ENCODE measurements at regions not wholly inside any gene's neighbourhood (a gene's known extent, or its start where the extent isn't known, plus 50 kb on each side); places are given as distances from the start of the nearest gene placed in this dataset.

DNA sequence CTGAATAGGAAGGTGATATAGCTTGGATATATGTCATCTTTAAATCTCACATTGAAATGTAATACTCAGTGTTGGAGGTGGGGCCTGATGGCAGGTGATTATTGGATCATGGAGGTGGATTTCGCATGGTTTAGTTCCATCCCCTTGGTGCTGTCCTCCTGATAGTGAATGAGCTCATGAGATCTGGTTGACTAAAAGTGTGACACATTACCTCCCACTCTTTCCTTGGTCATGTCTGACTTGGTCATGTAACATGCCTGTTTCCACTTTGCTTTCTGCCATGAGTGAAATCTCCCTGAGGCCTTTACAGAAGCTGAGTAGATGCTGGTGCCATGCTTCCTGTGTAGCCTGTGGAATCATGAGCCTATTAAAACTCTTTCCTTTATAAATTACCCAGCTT is 664.5 kb upstream of the NR5A2 start:
- no peak for DNase-seq

DNA sequence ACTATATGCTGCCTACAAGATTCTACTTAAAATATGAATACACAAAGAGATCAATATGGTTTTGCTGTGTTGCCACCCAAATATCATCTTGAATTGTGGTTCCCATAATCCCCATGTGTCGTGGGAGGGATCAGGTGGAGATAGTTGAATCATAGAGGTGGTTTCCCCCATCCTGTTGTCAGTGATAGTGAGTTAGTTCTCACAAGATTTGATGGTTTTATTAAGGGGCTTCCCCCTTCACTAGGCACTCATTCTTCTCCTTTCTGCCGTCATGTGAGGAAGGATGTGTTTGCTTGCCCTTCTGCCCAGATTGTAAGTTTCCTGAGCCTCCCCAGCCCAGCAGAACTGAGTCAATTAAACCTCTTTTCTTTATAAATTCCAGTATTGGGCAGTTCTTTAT is 654.4 kb upstream of the NR5A2 start:
- DNase-seq: no peak

DNA sequence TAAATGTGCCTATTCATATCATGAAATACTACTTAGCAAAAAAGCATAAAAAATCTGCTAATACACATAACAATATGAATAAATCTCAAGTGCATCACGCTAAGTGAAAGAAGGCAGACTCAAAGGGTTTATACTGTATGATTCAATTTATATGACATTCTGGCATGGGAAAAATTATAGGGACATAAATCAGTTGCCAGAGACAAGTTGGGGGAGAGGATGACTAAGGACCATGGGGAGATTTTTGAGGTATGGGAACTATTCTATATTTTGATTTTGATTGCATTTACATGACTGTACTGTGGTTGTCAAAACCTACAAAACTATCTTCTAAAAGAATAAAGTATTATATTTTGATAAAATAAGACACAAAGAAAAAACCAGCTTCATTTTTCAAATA is 650.3 kb upstream of the NR5A2 start:
- no peak for DNase-seq

DNA sequence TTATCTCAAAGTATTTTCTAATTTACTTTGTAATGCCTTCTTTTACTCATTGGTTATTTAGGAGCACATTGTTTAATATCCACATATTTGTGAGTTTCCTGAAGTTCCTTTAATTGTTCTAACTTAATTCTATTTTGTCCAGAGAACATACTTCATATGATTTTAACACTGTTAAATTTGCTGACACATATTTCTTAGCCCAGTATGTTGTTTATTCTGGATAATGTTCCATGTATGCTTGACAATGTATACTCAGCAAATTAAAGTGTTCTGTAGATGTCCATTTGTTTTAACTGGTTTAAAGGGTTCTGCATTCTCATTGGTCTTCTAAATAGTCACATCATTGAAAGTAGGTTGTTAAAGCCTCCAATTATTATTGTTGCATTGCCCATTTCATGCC is 643.7 kb upstream of the NR5A2 start:
- DNase-seq: no peak

DNA sequence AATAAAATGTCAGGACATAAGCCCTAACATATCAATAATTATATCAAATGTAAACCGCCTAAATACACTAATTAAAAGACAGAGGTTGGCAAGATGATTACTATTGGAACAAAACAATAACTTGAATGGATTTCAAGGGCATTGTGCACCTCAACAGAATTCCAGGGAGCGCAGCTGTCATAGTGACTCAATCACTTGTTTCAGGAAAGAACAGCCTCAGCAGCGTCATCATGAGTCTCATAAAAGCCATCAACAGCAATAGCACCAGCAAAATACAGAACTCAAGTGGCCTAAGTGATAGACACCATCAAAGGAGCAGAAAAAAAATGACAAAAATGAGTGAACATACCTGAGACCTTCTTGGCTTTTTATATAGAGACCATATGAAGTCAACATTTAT is 632.7 kb upstream of the NR5A2 start:
- DNase-seq: no peak

DNA sequence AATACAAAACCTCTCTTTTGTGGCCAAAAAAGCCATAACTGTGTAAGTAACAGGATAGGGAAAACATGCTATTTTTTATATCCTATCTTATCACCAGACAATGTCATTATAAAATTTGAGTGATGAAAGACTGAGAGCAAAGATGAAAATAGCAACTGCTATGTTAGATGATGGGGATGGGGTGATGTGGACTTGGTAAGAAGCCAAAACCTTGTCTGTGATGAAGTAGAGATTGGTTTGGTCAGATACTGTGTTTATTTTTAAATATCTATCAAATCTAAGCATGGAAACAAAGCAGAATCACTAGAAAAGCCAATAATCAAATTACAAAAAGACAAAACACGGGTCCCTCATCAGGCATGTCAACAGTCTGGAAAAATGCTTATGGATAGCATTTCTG is 631.1 kb upstream of the NR5A2 start:
- DNase-seq: no peak

DNA sequence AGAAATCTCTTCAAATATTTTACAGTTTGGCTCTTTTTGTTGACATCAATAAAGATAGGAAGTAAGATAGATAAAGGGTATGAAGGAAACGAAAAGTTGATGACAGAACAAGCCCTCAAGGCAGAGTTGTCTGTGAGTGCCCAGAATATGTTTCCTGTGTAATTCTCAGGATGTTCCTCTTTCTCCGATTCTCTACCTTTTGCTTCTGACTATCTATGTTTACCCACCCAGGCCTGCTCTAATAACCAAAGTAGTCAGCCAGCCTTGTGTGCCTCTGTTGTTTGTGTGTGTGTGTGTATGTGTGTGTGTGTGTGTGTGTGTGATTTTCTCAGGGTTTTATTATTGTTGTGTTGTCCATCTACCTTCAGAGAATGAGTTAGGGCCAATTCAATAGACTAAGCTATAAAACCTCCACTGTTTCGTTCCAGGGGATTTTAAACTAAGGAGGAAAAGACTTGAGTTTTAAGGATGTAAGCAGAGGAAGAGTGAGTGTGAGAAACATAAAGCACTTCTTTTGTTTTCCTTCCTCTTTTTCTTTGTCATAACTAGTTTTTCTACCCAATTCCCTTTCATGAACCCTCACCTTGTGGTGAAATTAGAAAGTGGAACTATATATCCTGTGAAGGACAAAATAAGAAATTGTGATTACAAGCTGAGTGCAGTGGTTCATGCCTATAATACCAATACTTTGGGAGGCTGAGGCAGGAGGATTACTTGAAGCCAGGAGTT is 627.4 kb upstream of the NR5A2 start:
- DNase-seq: peak; percentile 56

DNA sequence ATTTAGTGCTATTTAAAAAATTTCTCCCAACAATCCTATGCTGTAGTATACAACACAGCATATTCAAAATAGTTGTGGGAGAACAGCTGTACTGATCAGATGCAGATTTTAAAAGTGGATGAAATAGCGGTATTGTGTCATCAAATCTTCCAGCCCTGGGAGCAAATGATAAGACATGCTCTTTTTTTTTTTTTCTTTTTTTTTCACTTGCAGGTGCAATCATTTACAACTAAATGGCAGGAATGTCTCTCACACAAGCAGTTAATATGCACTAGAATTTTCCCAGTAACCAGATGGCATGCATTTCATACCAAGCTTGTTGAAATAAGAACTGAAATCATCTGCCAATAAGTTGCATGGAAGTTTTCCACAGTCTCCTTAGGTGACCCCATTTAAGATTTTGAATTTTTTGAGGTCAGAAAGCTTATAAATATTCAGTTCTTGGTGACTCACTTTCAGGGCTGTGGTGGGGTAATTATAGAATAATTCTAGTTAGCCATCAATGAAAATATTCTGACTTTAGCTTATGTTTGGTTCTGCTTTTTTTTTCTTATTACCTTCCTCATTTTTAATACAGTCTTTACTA is 623.9 kb upstream of the NR5A2 start:
- DNase-seq: no peak

DNA sequence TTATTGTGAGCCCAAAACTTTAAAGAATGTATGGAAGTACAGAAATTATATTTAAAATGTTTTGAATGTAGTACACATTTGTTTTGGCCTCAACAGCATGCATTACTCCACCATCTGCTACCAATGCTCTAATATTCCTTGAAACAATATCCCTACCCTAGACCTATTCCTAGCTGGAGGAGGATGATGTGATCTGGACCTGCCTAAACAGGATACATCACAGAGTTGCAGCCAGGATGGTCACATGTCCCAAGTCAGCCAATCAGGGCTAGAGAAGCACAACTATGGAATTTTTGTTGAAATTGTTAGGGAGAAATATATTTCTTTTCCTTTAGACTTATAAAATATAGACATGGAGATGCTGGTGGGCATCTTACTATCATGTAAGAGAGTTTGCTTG is 623.3 kb upstream of the NR5A2 start:
- no peak for DNase-seq

DNA sequence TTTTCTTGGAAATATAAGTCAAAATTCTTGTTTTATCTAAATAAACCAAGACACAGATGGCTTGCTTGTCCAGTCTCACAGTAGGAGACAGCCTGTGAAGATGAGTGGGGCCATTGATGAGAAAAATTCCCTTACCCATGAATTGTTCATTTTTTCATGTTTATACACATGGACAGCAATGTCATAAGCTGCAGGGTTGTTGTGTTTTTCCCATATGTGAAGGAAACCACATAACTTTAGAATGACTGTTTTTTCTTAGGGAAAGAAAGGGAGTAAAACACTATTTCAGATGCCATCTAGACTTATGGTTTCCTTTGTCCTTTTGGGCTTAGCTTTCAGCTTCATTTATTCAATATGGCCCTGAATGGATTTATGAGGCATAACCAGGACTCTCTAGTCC is 622.5 kb upstream of the NR5A2 start:
- no peak for DNase-seq

DNA sequence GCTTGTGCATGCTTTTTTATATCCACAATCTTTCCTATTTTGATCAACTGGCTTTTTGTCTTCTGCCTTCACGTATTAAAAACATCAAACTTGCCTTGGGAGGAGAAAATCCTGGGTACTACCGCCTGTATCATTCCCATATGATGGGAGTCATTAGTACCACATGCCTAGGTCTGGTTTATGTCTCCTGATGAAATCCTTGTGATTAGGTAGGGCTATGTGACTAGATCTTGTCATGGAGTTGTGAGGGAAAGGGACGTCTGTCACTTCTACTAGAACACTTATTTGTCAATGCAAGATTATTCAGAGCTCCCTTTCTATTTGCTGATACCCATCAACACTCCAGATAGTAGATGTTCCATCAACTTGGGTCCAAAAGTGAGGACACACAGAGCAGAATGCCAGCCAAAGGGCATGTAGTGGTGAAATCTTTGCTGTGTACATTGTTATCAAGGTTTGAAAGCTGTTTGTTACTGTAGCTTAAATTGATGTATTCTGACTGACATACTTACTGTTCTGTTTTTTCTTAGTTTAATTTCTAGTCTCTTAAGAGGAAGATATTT is 621.8 kb upstream of the NR5A2 start:
- DNase-seq: no peak

DNA sequence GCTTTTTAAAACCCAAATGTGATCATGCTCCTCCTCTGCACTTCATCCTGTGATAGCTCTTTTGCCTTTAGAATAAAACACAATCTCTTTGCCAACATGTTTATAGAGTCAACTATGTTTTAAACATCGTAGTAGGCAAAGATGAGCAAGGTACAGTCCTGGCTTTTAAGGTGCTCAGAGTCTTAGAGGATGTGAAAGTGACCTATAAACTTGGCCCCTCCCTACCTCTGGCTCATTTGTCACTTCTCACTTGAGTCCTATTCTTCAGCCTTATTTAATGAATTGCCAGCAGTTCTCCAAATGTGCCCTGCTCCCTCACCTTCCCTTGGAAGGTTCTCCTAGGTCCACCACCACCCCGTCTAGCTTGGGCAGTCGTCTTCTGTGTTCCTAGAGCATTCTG is 617.0 kb upstream of the NR5A2 start:
- DNase-seq: no peak

DNA sequence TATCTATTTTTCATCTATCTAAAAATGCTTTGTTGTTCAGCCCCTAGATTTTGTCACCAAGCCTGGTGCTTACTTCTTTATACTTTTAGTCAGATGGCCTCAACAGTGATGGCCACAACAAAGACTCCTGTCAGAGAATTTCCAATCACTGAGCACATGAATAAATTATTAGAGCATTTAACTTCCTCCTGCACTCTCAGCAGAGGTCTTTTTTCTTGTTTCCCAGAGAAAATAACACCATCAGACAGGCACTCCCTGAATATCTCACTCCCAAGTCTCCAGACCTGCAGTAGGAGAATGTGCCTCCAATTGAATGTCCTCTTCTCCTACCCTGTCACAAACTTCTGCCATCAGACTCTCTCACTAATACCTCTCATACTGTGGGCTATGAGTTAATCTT is 616.0 kb upstream of the NR5A2 start:
- no peak for DNase-seq

DNA sequence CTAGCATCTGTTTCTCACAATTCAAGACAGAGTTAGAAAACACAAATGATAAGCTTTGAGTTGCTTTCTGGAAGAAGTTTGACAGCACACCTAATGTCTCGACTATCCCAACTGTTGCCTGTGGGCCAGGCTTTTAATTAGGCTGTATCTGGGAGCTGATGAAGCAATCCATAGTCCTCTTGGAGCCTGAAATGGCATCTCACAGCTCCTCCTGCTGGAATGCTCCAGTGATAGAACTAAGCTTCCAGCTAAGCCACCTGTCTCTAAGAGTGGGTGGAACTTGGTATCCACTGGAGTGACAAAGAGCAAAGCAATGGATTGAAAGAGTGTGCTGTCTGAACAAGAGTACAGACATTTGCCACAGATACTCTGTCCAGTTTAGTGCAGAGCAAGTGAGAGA is 605.3 kb upstream of the NR5A2 start:
- DNase-seq: no peak

DNA sequence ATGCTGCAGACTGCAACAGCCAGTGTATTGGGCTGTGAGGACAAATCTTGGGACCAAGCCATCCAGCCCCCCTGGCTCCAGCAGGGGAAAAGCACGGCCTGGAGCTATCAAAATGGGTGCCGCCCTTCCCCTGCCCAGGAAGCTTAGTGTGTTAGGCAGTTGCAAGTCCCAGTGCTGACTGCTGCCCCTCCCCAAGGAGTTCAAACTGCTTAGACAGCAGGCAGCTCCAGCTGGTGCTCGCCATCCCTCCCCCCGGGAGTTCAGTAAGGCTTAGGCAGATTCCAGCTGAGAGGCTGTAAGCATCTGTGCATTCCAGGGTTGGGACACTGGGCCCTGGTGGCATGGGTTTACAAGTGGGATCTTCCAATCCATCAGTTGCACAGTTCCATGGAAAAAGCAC is 579.6 kb upstream of the NR5A2 start:
- no peak for DNase-seq

DNA sequence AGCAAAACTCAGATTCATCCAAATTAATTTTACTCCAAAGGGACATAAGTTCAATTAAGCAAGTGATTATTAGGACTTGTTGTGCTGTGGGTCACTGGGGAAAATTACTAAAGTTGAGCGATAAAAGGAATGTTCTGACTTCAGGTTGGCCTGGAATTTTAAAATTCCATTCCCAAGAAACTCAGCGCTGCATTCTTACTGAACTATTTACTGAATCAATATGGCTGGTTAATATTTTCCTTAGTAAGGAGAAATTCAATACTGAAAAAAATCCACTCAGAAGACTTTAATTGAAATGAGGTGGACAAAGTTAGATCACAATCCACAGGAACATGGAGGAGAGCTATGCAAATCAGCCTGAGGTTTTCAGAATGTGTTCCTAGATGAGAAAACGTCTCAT is 578.9 kb upstream of the NR5A2 start:
- no peak for DNase-seq

DNA sequence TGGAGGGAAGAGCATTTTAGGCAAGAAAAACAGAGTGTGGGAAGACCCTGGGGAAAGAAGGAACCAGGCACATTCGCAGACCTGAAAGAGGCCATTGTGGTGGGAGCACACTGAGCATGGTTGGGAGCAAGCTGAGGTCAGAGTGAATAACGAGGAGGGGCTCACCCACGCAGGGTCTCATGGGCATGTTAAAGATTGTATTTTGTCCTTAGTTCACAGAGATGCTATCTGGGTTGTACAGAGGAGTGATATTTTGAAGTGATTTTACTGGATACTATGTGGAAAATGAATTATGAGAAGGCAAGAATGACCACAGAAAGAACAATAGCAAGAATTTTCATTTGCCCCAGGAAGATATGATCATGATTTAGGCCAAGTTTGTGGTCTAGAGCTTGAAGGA is 578.3 kb upstream of the NR5A2 start:
- no peak for DNase-seq

DNA sequence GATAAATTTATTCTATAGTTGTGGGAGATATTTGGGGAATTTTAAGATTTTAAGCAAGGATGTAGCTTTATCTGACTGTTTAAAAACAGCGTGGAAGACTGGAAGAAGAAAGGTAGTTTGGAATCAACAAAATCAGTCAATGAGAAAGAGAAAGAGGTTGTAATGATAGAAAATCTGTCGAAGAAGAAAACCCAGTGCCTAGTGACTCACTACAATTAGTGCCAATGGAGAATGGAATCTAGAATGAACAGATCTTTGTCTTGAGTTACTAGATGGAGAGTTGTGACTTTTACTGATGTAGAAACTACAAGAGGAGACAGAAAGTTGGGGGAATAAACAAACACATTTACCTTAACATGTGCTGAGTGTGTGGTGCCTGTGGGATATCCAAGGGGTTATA is 577.8 kb upstream of the NR5A2 start:
- DNase-seq: no peak

DNA sequence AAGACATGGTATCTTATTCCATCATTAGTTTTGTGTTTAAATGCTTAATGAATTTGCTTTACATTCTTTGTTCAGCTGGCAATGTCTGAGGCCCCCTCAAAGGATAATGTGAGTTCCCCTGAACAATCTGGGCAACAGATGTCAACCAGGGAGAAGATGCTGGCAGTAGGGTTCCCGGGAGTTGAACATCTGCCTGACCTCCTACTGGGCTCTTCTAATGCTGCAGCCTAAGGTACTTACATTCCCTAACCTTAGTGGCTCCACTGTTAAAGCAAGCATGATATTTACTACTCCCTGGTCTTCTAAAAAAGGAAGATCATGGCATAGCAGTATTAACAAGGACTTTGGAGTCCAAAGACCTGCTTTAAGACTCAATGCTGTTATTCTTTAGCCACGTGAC is 574.9 kb upstream of the NR5A2 start:
- no peak for DNase-seq

DNA sequence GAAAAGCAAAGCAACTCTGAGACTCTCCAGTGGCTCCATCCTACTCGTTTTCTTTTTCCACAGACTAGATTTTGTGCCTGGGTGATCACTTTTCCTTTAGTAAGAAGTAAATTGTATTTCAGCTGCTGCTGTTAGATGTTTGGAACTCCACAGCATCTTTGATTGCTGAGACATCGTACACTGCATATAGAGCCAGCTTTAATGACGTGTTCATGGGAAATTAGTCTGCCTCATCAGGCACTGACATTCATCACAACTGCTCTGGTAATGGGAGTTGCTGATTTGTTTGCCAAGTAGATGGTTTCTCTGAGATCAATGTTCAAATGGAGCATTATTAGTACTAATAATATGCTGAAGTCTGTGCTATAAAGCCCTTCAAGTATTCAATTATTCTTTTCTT is 573.8 kb upstream of the NR5A2 start:
- no peak for DNase-seq

DNA sequence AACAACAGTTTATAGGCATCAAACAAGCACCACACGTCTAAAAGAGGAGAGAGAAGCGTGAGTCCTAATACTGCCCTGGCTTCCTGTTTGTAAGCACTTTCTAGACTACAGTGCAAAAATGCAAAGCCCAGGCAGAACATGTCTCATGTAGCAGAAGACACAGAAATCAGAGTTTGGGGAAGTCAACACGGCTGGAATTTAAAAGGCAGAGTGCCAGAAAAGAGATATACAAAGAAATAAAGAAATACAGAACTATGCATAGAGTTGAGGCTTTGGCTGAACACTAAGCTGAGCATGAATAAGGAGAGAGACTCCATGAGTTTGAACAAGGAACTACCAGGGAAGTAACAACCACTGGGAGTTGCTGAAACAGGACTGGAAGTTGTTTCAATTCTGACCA is 566.6 kb upstream of the NR5A2 start:
- no peak for DNase-seq

DNA sequence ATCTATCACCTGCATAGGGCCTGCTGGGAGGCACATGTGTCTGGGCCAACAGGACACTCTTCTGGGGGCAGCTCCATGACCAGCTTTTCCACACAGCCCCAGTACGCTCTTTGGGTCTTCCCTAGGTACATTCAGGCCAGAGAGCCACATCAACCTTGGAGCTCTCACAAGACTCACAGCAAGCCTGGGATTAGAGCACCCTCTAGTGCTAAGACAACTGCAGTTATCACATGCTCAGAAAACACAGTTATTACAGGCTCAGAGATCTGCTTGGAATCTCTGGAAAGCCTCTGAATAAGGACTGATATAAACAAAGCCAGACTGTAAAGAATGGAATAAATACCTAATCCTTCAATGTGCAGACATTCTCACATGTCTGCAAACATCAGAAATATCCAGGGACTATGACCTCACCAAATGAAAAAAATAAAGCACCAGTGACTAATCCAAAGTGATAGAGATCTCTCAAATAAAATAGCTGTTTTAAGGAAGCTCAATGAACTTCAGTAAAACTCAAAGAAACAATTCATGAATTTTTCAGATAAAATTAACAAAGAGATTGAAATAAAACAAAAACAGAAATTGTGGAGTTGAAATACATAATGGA is 563.9 kb upstream of the NR5A2 start:
- DNase-seq: no peak

DNA sequence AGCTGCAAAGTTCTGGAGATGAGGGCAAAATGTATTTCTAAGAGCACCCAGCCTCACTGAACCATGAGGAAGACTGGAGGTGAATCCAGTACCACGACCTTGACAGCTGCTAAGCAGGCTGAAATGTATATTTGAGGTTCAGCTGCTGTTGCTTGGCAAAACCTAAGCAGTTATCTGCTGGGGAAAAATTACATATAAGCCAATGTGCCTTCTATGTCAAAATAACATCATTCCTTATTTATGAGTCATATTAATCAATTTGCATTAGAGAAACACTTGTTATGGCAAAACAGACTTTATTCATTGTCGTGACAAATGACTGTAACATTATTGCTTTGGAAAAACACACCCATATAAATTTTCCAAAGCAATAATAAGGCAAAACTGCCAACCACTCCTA is 560.5 kb upstream of the NR5A2 start:
- no peak for DNase-seq

DNA sequence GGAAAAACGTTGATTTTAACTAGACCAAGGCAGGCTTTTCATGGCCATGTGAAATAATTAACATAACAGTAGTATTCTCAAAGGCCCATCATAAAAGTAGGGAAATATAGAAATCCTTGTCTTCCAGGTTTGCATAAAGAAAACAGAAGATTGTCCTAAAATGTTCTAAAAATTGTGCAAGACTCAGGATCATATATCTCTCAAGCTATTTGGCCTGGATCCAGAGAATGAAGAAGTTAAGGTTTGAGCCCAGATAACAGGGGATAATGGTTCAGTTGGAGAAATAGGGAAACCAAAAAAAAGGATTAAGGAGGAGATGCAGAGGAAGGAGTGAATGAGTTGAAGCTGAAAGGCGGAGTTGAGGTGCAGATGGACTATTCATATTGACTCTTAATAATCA is 555.5 kb upstream of the NR5A2 start:
- DNase-seq: no peak

DNA sequence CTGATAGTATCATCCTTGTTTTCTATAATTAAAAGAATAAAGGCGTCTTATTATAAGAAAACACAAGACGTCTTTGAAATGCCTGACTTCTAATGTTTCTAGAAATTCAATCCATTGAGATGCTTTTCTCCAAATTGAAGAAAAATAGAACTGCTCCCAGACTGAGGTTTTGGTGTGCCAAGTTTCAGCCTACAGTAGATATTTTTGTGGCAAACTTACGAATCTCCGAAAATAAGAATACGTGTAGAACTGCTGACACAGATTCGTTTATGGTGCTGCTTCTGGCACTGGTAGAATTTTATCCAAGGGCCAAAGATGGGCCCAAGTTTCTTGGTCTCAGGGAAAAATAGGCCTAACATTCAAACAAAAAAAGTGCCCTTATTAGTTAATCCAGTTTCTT is 554.5 kb upstream of the NR5A2 start:
- no peak for DNase-seq
